Progenitor cell of endocrine pancreas (in vitro differentiated cells): ENCODE measurements at regions not wholly inside any gene's neighbourhood (a gene's known extent, or its start where the extent isn't known, plus 50 kb on each side); places are given as distances from the start of the nearest gene placed in this dataset.

Experiments
- DNase-seq: peaks from one replicate; pipeline ENCODE4 v3.0.0; 2021; ENCODE audit warnings: low spot score; ENCODE audit not compliant: unreplicated experiment
- H3K27ac Mint-ChIP-seq: 2 replicates; pipeline ENCODE4 v1.8.0; 2021; ENCODE audit warnings: mild to moderate bottlenecking, moderate library complexity, mixed read lengths
- H3K27me3 Mint-ChIP-seq: 2 replicates; pipeline ENCODE4 v1.8.0; 2021; ENCODE audit warnings: mixed read lengths
- H3K36me3 Mint-ChIP-seq: 2 replicates; pipeline ENCODE4 v1.8.0; 2022; ENCODE audit warnings: mixed read lengths; ENCODE audit not compliant: insufficient read depth
- H3K4me1 Mint-ChIP-seq: 2 replicates; pipeline ENCODE4 v1.8.0; 2021; ENCODE audit warnings: low read depth, mixed read lengths
- H3K4me3 Mint-ChIP-seq: 2 replicates; pipeline ENCODE4 v1.8.0; 2021; ENCODE audit warnings: low read depth, mild to moderate bottlenecking, moderate library complexity, mixed read lengths
- H3K9me3 Mint-ChIP-seq: 2 replicates; pipeline ENCODE4 v1.8.0; 2021; ENCODE audit warnings: low read depth, mixed read lengths
- CTCF ChIP-seq: fragments of 200-600 bp; sonication (generic); IDR thresholded peaks from one replicate; pipeline ENCODE4 v1.5.0; 2021; ENCODE audit warnings: antibody characterized with exemption, mild to moderate bottlenecking; ENCODE audit not compliant: unreplicated experiment

GRCh38 chr10:112091703-112092102 is 91.9 kb downstream of the GPAM start:
- Mint-ChIP-seq H3K27ac (no peak overlapping the region), H3K36me3 (no peaks in the 10 kb centered on the region), H3K4me1 (no peaks in the 10 kb centered on the region)

GRCh38 chr10:112092519-112092918 is 91.0 kb downstream of the GPAM start:
- H3K4me3 Mint-ChIP-seq = no peak overlapping the region
- H3K4me1 Mint-ChIP-seq = no peaks in the 10 kb centered on the region
- H3K36me3 Mint-ChIP-seq = no peaks in the 10 kb centered on the region
- TF ChIP-seq CTCF = no peak
- DNase-seq = no peak
- H3K27ac Mint-ChIP-seq = no peak overlapping the region
- peaks cover 2% of the 10 kb centered on the region for H3K27me3 Mint-ChIP-seq
- H3K9me3 Mint-ChIP-seq = no peaks in the 10 kb centered on the region

More at GRCh38 chr10:112091703-112092102, 91.9 kb downstream of the GPAM start:
- TF ChIP-seq CTCF = no peak
- peaks cover 5% of the 10 kb centered on the region for H3K27me3 Mint-ChIP-seq
- no peak for DNase-seq
- H3K9me3 Mint-ChIP-seq = no peaks in the 10 kb centered on the region
- no peak overlapping the region for H3K4me3 Mint-ChIP-seq

- H3K9me3 Mint-ChIP-seq = no peaks in the 10 kb centered on the region
- H3K4me1 Mint-ChIP-seq = no peaks in the 10 kb centered on the region
- no peak for DNase-seq
- H3K27me3 Mint-ChIP-seq = no peaks in the 10 kb centered on the region
- H3K27ac Mint-ChIP-seq = no peak overlapping the region
- no peaks in the 10 kb centered on the region for H3K36me3 Mint-ChIP-seq
- TF ChIP-seq CTCF = no peak
- H3K4me3 Mint-ChIP-seq = no peak overlapping the region
Observed at GRCh38 chr10:112094984-112095383, 88.6 kb downstream of the GPAM start.

GRCh38 chr10:112095731-112096130 is 87.8 kb downstream of the GPAM start:
- Mint-ChIP-seq H3K4me1 (no peaks in the 10 kb centered on the region), H3K4me3 (no peak overlapping the region), H3K27me3 (no peaks in the 10 kb centered on the region), H3K36me3 (no peaks in the 10 kb centered on the region), H3K9me3 (no peaks in the 10 kb centered on the region), H3K27ac (no peak overlapping the region)
- TF ChIP-seq CTCF = no peak
- no peak for DNase-seq

GRCh38 chr10:112098682-112099081 is 84.9 kb downstream of the GPAM start:
- Mint-ChIP-seq H3K27me3 (no peaks in the 10 kb centered on the region), H3K4me3 (no peak overlapping the region), H3K36me3 (no peaks in the 10 kb centered on the region), H3K27ac (no peak overlapping the region), H3K4me1 (no peaks in the 10 kb centered on the region), H3K9me3 (peaks cover 6% of the 10 kb centered on the region)
- DNase-seq = no peak
- no peak for TF ChIP-seq CTCF
